PC-9 (cell line): ENCODE measurements at regions not wholly inside any gene's neighbourhood (a gene's known extent, or its start where the extent isn't known, plus 50 kb on each side); places are given as distances from the start of the nearest gene placed in this dataset.

Experiments used
- EZH2 ChIP-seq: fragments of 200-600 bp; sonication (generic); IDR thresholded peaks from 2 replicates; pipeline ENCODE4 v1.8.0; 2017; ENCODE audit warnings: antibody characterized with exemption, low read depth
- TF ChIP-seq, protein P1 (sequence below): fragments of 200-600 bp; sonication (generic); conservative IDR thresholded peaks from 2 replicates; pipeline ENCODE4 v1.6.1; 2017; ENCODE audit warnings: mixed run types, antibody characterized with exemption, mild to moderate bottlenecking, moderate library complexity

GRCh38 chr9:108254236-108254635 is 601.5 kb downstream of the ACTL7B start:
- TF ChIP-seq, protein P1, sequence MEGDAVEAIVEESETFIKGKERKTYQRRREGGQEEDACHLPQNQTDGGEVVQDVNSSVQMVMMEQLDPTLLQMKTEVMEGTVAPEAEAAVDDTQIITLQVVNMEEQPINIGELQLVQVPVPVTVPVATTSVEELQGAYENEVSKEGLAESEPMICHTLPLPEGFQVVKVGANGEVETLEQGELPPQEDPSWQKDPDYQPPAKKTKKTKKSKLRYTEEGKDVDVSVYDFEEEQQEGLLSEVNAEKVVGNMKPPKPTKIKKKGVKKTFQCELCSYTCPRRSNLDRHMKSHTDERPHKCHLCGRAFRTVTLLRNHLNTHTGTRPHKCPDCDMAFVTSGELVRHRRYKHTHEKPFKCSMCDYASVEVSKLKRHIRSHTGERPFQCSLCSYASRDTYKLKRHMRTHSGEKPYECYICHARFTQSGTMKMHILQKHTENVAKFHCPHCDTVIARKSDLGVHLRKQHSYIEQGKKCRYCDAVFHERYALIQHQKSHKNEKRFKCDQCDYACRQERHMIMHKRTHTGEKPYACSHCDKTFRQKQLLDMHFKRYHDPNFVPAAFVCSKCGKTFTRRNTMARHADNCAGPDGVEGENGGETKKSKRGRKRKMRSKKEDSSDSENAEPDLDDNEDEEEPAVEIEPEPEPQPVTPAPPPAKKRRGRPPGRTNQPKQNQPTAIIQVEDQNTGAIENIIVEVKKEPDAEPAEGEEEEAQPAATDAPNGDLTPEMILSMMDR, result no peak
- no peak for TF ChIP-seq EZH2
